ENCODE measurements at regions not wholly inside any gene's neighbourhood (a gene's known extent, or its start where the extent isn't known, plus 50 kb on each side); places are given as distances from the start of the nearest gene placed in this dataset.

DNA sequence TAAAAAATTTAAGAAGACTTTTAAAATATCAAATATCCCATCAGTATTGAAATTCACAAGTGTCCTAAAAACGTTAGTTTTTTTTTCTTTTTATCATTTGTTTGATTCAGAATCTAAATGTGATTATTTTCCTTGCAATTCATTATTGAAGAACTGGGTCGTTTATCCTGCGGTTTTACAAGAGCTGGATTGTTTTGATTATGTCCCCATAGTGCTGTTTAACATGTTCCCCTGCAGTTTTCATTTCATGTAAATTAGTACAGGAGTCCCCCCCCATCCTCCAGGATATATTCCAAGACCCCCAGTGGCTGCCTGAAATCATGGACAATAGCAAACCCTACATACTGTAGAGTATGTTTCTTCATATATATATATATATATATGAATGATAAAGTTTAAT is 105.7 kb downstream of the KCTD15 start:
- H3K27me3 ChIP-seq (ENCODE audit: control insufficient read depth, insufficient read depth, low read length): peaks cover 3% of the 10 kb centered on the region; the same call in 1 of the 2 replicates
- ChIA-PET POLR2A (interaction anchor here (0.6 to 0.7 kb wide), 2 partner anchors 17 to 75 kb away, joined by 3 to 10 read pairs; no protein-coding TSS in a partner anchor), CTCF (no interaction called here)
- TF ChIP-seq SIN3A (IDR thresholded peaks at IDR 0.05; ENCODE audit: borderline replicate concordance, insufficient read depth, low read depth, low read length): no peak
- no peak for TF ChIP-seq TCF7L2 (IDR thresholded peaks at IDR 0.05; ENCODE audit: low read depth, low read length)
- no peak for TF ChIP-seq REST (IDR thresholded peaks at IDR 0.05; ENCODE audit: insufficient read depth in 1 of 2, low read depth in 2 of 2, low read length in 1 of 2)
- TF ChIP-seq CTCF (IDR thresholded peaks at IDR 0.05): no peak
- TF ChIP-seq POLR2AphosphoS5 (IDR thresholded peaks at IDR 0.05; ENCODE audit: low read depth, low read length): no peak
- intact Hi-C loops (cut with micrococcal nuclease; ENCODE audit: unreplicated experiment) (no loop called here), in situ Hi-C loops (cut with HindIII; ENCODE audit: low pct_unique_long_range_greater_than_20kb, low sequenced_read_pairs) (no loop called here)
- peaks cover 15% of the 10 kb centered on the region; the same call in 1 of the 2 replicates for H3K4me1 ChIP-seq (ENCODE audit: control insufficient read depth, insufficient read depth, low read length)
- no peak for ATAC-seq
- no peak for DNase-seq (ENCODE audit: low read depth, low spot score)
- peaks cover 11% of the 10 kb centered on the region; the same call in 1 of the 2 replicates for H3K9me3 ChIP-seq (ENCODE audit: control insufficient read depth, insufficient read depth, low read depth, low read length)
- no peak overlapping the region for H3K27ac ChIP-seq (ENCODE audit: low read length)
- no TSS peak for BruUV-seq (replicated peaks)
- H3K36me3 ChIP-seq (ENCODE audit: control insufficient read depth, insufficient read depth, low read length): no peaks in the 10 kb centered on the region
- H3K4me3 ChIP-seq (ENCODE audit: low read depth in 2 of 2, low read length in 2 of 2): no peak overlapping the region

- ChIA-PET POLR2A (interaction anchor here (0.6 kb wide), 1 partner anchor 18 kb away, joined by 3 read pairs; no protein-coding TSS in a partner anchor), CTCF (no interaction called here)
- intact Hi-C loops (cut with micrococcal nuclease; ENCODE audit: unreplicated experiment) (no loop called here), in situ Hi-C loops (cut with HindIII; ENCODE audit: low pct_unique_long_range_greater_than_20kb, low sequenced_read_pairs) (no loop called here)
- Histone ChIP-seq H3K27ac (ENCODE audit: low read length) (no peak overlapping the region), H3K4me1 (ENCODE audit: control insufficient read depth, insufficient read depth, low read length) (peaks cover 15% of the 10 kb centered on the region; the same call in 1 of the 2 replicates), H3K27me3 (ENCODE audit: control insufficient read depth, insufficient read depth, low read length) (peaks cover 3% of the 10 kb centered on the region; the same call in 1 of the 2 replicates), H3K9me3 (ENCODE audit: control insufficient read depth, insufficient read depth, low read depth, low read length) (peaks cover 8% of the 10 kb centered on the region; the same call in 1 of the 2 replicates), H3K36me3 (ENCODE audit: control insufficient read depth, insufficient read depth, low read length) (no peaks in the 10 kb centered on the region), H3K4me3 (ENCODE audit: low read depth in 2 of 2, low read length in 2 of 2) (no peak overlapping the region)
- DNase-seq (ENCODE audit: low read depth, low spot score) (no peak), ATAC-seq (no peak)
- BruUV-seq (replicated peaks): no TSS peak
- TF ChIP-seq TCF7L2 (IDR thresholded peaks at IDR 0.05; ENCODE audit: low read depth, low read length): no peak
- TF ChIP-seq CTCF (IDR thresholded peaks at IDR 0.05): no peak
- no peak for TF ChIP-seq SIN3A (IDR thresholded peaks at IDR 0.05; ENCODE audit: borderline replicate concordance, insufficient read depth, low read depth, low read length)
- TF ChIP-seq REST (IDR thresholded peaks at IDR 0.05; ENCODE audit: insufficient read depth in 1 of 2, low read depth in 2 of 2, low read length in 1 of 2): no peak
- no peak for TF ChIP-seq POLR2AphosphoS5 (IDR thresholded peaks at IDR 0.05; ENCODE audit: low read depth, low read length)
Measured at GRCh38 chr19:33902802-33903488, 106.3 kb downstream of the KCTD15 start.
